ENCODE measurements at regions not wholly inside any gene's neighbourhood (a gene's known extent, or its start where the extent isn't known, plus 50 kb on each side); places are given as distances from the start of the nearest gene placed in this dataset.

DNA sequence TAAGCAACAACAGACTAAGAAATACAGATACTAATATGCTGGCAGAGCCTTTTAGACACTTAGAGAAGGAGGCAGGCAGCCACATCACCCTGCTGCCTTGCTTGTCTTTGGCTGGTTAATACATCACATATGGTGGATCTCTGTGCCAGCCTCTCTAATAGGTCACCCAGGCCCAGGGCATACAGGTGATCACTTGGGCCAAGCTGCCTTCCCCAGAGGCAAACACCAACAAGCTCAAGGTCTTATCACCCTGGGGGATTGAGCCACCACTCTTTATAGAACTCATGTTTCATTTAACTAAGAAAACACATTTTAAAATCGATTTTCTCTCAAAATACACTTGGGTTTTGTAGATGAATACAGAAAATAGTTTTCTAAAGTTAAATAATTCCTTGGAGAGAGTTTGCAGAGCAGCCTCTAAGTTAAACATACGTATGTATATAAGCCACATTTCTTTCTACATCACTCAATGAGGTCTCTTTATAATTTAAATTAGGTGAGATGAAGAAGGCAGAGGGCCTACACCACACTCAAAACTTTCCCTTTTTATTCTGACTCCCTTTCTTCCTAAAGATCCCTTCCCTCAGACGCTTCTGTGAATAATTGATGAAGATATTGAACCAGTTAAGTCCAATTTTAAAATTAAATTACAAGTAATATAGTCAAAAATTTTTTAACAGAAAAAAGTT lies 556.8 kb upstream of the GHITM start:
- ChIA-PET CTCF (no interaction called here), POLR2A (no interaction called here)
- no peak for DNase-seq (ENCODE audit: low read depth, low spot score)
- Histone ChIP-seq H3K27ac (ENCODE audit: low read depth, low read length) (no peak overlapping the region), H3K9me3 (ENCODE audit: control insufficient read depth, insufficient read depth, low read length) (peaks cover 25% of the 10 kb centered on the region), H3K4me3 (ENCODE audit: low read depth, low read length) (no peak overlapping the region), H3K27me3 (ENCODE audit: control insufficient read depth, insufficient read depth, low read length) (no peaks in the 10 kb centered on the region)
- TF ChIP-seq, protein P1, sequence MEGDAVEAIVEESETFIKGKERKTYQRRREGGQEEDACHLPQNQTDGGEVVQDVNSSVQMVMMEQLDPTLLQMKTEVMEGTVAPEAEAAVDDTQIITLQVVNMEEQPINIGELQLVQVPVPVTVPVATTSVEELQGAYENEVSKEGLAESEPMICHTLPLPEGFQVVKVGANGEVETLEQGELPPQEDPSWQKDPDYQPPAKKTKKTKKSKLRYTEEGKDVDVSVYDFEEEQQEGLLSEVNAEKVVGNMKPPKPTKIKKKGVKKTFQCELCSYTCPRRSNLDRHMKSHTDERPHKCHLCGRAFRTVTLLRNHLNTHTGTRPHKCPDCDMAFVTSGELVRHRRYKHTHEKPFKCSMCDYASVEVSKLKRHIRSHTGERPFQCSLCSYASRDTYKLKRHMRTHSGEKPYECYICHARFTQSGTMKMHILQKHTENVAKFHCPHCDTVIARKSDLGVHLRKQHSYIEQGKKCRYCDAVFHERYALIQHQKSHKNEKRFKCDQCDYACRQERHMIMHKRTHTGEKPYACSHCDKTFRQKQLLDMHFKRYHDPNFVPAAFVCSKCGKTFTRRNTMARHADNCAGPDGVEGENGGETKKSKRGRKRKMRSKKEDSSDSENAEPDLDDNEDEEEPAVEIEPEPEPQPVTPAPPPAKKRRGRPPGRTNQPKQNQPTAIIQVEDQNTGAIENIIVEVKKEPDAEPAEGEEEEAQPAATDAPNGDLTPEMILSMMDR (IDR thresholded peaks at IDR 0.05; ENCODE audit: low read depth, low read length), result no peak

DNA sequence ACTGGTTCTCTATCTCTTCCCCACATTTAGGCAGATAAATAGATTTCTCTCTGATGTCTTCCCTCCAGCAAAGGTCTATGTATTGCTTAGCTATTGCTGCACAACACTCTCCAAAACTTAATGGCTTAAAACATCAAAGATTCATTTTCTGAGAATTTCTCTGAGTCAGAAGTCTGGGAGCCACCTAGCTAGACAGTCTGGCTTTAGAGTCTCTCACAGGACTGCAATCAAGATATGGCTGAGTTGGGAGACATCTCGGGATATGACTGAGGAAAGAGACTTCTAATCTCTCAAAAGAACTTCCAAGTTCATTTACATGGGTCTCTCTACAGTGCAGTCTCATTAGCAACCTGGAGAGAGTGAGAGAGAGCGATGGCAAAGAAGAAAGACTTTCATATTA lies 553.6 kb upstream of the GHITM start:
- Histone ChIP-seq H3K4me3 (ENCODE audit: low read depth, low read length) (no peak overlapping the region), H3K9me3 (ENCODE audit: control insufficient read depth, insufficient read depth, low read length) (peaks cover 12% of the 10 kb centered on the region), H3K27me3 (ENCODE audit: control insufficient read depth, insufficient read depth, low read length) (no peaks in the 10 kb centered on the region), H3K27ac (ENCODE audit: low read depth, low read length) (no peak overlapping the region)
- POLR2A ChIA-PET, result no interaction called here
- TF ChIP-seq, protein P1 (IDR thresholded peaks at IDR 0.05; ENCODE audit: low read depth, low read length), result no peak
- no peak for DNase-seq (ENCODE audit: low read depth, low spot score)
- CTCF ChIA-PET, result no interaction called here

DNA sequence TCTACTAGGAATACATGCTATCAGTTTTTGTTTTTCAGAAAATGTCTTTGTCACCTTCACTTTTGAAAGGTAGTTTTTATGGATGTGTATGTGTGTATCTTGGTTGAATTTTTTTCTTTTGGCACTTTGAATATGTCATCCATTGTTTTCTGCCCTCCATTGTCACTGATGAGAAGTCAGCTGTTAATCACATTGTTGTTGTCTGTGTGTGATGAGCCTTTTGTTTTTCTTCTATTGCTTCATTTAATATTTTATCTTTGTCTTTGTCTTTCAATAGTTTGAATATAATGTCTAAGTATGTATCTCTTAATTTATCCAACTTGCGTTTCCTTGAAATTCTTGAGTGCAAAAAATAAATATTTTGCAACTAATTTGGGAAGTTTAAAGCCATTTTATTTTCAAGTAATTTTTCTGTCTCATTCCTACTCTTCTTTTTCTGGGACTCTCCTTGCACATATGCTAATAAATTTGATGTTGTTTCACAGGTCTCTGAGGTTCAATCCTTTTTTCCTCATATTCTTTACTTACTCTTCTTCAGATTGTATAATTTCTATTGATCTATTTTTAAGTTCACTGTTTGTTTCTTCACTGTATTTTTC lies 546.9 kb upstream of the GHITM start:
- TF ChIP-seq, protein P1 (IDR thresholded peaks at IDR 0.05; ENCODE audit: low read depth, low read length), result no peak
- ChIA-PET CTCF (no interaction called here), POLR2A (no interaction called here)
- no peak for DNase-seq (ENCODE audit: low read depth, low spot score)
- Histone ChIP-seq H3K27me3 (ENCODE audit: control insufficient read depth, insufficient read depth, low read length) (no peaks in the 10 kb centered on the region), H3K27ac (ENCODE audit: low read depth, low read length) (no peak overlapping the region), H3K4me3 (ENCODE audit: low read depth, low read length) (no peak overlapping the region), H3K9me3 (ENCODE audit: control insufficient read depth, insufficient read depth, low read length) (peaks cover 6% of the 10 kb centered on the region)

DNA sequence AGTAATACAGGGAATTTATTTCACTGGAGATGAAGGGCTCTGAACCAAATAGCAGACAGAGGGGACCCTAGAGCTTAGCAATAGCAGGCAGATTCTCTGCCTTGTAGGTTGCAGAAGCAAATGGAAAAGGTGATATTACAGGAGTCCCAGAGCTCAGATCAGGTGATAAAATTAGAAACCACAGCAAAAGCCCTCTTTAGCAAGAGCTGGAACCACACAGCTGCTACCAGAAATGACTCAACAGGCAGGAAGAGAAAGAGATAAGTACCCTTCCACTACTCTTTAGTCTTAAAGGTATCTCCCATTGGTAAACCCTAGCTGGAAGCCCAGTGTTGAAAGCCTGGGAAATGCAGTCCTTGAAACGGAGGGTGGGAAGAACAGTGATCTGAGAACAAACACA lies 535.6 kb upstream of the GHITM start:
- ChIA-PET CTCF (no interaction called here), POLR2A (no interaction called here)
- no peak overlapping the region for H3K4me3 ChIP-seq (ENCODE audit: low read depth, low read length)
- peaks cover 6% of the 10 kb centered on the region for H3K9me3 ChIP-seq (ENCODE audit: control insufficient read depth, insufficient read depth, low read length)
- TF ChIP-seq, protein P1 (IDR thresholded peaks at IDR 0.05; ENCODE audit: low read depth, low read length), result no peak
- H3K27ac ChIP-seq (ENCODE audit: low read depth, low read length), result no peak overlapping the region
- no peaks in the 10 kb centered on the region for H3K27me3 ChIP-seq (ENCODE audit: control insufficient read depth, insufficient read depth, low read length)
- no peak for DNase-seq (ENCODE audit: low read depth, low spot score)

DNA sequence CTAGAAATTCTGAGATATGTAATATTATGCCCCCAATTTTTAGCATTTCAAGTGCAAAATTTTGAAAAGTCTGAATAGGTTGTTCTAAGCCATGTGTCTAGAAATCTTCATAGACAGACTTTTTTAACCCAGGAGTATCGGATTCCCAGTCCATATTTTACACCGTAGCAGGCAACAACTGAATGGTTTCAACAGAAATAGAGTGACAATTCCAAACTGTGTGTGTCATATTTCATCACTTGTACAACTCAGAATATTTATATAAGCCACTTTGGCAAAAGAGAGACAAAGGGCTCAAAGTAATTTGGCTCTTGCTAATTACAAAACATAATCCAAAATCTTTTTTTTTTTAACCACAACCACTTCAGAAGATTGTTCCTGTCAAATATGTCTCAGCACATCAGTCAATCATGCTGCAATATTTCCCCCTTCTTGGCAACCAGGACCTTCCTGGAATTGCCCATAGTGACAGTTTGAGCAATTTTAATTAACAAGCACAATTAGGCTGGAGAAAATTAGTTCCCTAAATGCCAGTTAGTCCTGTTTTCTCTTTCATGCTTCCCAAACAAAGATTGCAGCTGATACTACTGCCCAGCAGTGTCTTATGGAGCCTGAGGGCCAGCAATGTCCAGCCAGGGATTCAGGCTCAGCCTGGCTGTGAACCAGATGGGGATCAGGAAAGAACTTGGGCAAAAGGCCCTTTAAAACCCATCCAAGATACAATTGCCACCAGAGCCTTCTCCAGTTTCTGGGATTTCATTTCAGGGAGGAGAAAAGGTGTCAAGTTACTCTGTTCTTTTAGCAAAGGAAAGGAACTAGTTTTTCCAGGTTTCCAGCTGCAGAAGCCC lies 533.3 kb upstream of the GHITM start:
- Histone ChIP-seq H3K27ac (ENCODE audit: low read depth, low read length) (no peak overlapping the region), H3K27me3 (ENCODE audit: control insufficient read depth, insufficient read depth, low read length) (no peaks in the 10 kb centered on the region), H3K4me3 (ENCODE audit: low read depth, low read length) (no peak overlapping the region), H3K9me3 (ENCODE audit: control insufficient read depth, insufficient read depth, low read length) (peaks cover 6% of the 10 kb centered on the region)
- ChIA-PET POLR2A (no interaction called here), CTCF (no interaction called here)
- DNase-seq (ENCODE audit: low read depth, low spot score), result no peak
- TF ChIP-seq, protein P1 (IDR thresholded peaks at IDR 0.05; ENCODE audit: low read depth, low read length), result no peak
